Right lung (tissue), 2 donors: ENCODE measurements at regions not wholly inside any gene's neighbourhood (a gene's known extent, or its start where the extent isn't known, plus 50 kb on each side); places are given as distances from the start of the nearest gene placed in this dataset.
A peak's percentile ranks its signal among the peaks of the same experiment; 100 is the strongest.

ENCODE experiments used
- DNase-seq, 2 donors: peaks; one replicate each; pipeline ENCODE4 v3.0.0-alpha.2; 2013

GRCh38 chr2:204272089-204272488, 273.2 kb upstream of the PARD3B start:
- DNase-seq: no peak

GRCh38 chr2:204272610-204273287, 272.5 kb upstream of the PARD3B start:
- no peak for DNase-seq

GRCh38 chr2:204274429-204274828, 270.8 kb upstream of the PARD3B start:
- DNase-seq: no peak

- no peak for DNase-seq
These were observed 270.3 kb upstream of the PARD3B start for GRCh38 chr2:204274991-204275390.

- DNase-seq: no peak
These were observed 268.0 kb upstream of the PARD3B start for GRCh38 chr2:204277226-204277625.

GRCh38 chr2:204278454-204278853, 266.8 kb upstream of the PARD3B start:
- no peak for DNase-seq

GRCh38 chr2:204279819-204280218, 265.5 kb upstream of the PARD3B start:
- no peak for DNase-seq

GRCh38 chr2:204280262-204280668, 265.0 kb upstream of the PARD3B start:
- no peak for DNase-seq

- no peak for DNase-seq
These were observed 263.2 kb upstream of the PARD3B start for GRCh38 chr2:204282081-204282480.

GRCh38 chr2:204282525-204282924, 262.8 kb upstream of the PARD3B start:
- no peak for DNase-seq

GRCh38 chr2:204289066-204289465, 256.2 kb upstream of the PARD3B start:
- DNase-seq: no peak

- DNase-seq: no peak
These were observed 252.8 kb upstream of the PARD3B start for GRCh38 chr2:204292439-204292838.

GRCh38 chr2:204293884-204294747, 251.2 kb upstream of the PARD3B start:
- DNase-seq: no peak

- peak; percentile 59 to 60 for DNase-seq
These were observed 246.9 kb upstream of the PARD3B start for GRCh38 chr2:204298404-204298803.

GRCh38 chr2:204299766-204300165, 245.5 kb upstream of the PARD3B start:
- no peak for DNase-seq

- DNase-seq: no peak
These were observed 238.6 kb upstream of the PARD3B start for GRCh38 chr2:204306667-204307066.

GRCh38 chr2:204312105-204312504, 233.2 kb upstream of the PARD3B start:
- no peak for DNase-seq

GRCh38 chr2:204313256-204313655, 232.0 kb upstream of the PARD3B start:
- DNase-seq: no peak

- DNase-seq: no peak
These were observed 230.0 kb upstream of the PARD3B start for GRCh38 chr2:204315236-204315662.

GRCh38 chr2:204317640-204318039, 227.6 kb upstream of the PARD3B start:
- no peak for DNase-seq

- no peak for DNase-seq
These were observed 224.1 kb upstream of the PARD3B start for GRCh38 chr2:204321027-204321800.
